Glomerular endothelial cell (primary cell): ENCODE measurements at regions not wholly inside any gene's neighbourhood (a gene's known extent, or its start where the extent isn't known, plus 50 kb on each side); places are given as distances from the start of the nearest gene placed in this dataset.

Experiments
- DNase-seq: peaks from one replicate; pipeline ENCODE4 v3.0.0-alpha.2; 2011; ENCODE audit warnings: low read depth, low spot score; ENCODE audit errors: extremely low read depth

DNA sequence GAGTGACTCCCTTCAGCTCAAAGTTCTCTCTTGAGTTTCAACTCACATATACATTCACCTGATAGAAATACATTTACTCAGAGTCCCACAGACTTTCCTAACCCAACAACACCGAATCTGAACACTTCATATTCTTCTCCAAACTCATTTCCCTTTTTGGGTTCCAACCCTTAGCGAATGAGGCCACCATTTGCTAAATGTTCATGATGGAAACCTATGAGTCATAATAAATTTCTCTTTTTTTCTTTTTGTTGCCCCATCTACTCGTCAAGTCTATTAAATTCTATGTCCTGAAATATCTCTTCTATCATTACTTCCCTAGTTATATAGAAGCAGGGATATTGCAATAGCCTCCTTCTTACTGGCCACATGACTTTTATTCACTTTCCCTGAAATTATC is 100.1 kb downstream of the HLX start:
- no peak for DNase-seq

DNA sequence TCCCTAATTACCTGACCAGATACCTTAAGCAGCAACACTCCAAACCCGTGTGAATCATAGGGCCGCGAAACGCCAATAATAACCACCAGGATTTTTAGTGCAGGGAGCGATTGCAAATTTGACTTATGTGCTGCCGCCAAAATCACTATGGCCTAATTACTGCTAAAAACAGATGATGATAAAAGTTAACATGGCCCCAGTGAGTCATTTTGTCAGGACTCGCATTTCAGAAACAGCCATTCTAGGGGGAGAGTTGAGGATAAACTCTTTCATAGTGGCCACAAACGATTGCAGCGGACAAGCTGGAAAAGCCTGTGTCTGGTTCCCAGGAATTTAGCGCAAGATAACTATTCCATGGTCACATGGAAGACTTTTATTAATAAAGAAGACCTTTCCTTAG is 103.4 kb downstream of the HLX start:
- DNase-seq, result no peak

GRCh38 chr1:220983877-220984635 is 104.8 kb downstream of the HLX start:
- no peak for DNase-seq

GRCh38 chr1:220990427-220991339 is 111.4 kb downstream of the HLX start:
- no peak for DNase-seq

DNA sequence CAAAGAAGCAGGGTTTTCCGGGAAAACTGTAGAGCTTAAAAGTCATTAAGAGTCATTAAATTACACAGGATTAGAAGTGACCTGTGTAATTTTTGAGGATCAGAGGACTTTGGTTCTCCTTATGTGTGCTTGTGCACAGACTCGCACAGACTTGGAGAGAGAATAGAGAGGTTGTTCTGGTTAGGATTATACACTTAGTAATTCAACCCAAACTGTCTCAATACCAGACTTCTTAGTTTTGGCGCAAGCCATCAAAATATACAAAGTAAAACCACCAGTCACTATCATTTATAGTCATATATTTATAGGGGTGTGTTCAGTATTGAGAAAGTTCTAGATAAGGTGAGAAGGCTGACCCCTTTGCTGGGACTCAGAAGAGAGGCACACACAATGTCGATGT is 112.3 kb downstream of the HLX start:
- no peak for DNase-seq

DNA sequence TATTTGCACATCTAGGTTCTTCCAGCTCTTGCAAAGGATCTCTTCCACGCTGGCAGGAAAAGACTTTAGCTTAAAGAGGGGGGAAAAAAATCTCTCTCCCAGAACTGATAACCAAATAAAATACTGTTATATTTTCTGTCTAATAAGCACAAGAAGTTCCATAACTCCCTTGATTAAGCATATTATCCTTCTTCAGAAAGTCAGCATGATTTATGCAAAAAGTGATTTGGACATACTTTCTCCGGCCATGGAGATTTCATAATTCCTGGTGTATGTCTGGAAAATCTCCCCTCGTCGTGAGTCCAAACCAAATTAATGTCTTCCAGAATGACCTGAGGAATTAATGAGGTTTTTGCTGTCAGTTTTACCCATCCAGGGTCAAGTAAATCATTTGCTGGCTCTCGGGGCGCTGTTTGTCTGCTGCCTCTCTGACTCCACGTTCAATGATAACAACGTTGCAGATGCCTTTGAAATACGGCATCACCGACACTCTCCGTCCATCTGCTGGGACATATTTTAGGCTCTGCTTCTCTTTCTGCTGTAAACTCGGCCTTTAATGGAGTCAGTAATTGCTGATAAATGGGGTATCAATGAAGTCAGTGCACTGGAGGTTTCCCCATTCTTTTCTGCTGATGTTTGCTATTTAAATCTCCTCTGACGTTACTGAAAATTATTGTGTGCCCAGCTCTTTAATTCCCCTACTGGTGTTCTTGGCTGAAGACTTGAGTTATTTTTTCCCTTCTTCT is 112.9 kb downstream of the HLX start:
- DNase-seq, result no peak

DNA sequence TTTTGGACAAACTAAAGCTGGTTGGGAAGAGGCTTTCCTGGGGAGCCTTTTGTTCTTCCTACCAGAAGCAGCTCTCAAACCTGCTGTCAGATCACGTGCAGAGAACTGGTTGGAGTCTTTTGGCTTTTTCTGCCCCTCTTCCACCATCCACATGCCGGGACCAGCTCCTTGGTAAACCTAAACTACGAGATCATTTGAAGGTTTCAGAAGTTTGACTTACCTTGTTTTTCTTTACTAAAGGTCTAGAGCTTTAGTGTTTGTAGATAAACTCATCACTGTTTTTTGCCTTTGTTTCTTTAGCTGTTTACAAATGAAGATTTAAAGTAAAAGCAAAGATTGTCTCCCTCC is 113.4 kb downstream of the HLX start:
- no peak for DNase-seq

DNA sequence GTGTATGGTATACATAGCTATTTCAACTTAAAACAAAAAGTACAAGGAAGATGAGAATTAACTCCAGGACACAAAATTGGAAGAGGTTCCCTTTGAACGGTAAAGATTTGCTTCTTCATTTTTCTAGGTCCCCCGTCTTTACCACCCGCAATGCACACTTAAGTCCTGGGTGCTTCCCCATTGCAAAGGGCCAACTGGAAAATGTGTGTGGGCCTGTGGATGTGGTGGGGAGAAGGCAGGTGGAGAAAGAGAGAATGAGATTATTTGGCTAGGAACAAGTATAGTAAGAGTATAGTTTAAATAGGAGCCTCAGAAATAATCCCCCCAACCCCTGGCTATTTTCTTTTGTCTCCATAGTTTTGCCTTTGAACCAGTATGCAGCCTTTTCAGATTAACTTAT is 115.4 kb downstream of the HLX start:
- DNase-seq, result no peak

DNA sequence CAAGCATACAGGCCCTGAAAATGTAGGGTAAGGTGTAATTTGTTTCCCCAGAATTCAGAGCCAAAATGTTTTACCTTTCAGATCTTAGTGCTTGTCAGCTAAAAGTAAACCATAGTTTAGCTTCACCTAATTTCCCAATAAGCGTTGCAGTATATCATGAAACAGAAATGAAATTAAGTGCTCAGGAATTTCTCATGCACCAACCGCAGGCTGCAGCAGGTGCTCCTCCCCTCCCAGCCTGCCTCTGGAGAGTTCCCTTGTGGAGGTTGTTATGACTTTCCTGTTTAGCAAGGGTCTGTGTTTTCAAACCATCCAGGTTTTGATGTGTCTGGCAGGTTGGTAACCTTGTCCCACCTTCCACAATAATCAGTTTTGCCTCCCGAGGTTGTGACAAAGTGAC is 118.5 kb downstream of the HLX start:
- no peak for DNase-seq

- DNase-seq, result no peak
These were observed 120.9 kb downstream of the HLX start for GRCh38 chr1:220999872-221000863.

- no peak for DNase-seq
These were observed 121.9 kb downstream of the HLX start for GRCh38 chr1:221001167-221001566.

DNA sequence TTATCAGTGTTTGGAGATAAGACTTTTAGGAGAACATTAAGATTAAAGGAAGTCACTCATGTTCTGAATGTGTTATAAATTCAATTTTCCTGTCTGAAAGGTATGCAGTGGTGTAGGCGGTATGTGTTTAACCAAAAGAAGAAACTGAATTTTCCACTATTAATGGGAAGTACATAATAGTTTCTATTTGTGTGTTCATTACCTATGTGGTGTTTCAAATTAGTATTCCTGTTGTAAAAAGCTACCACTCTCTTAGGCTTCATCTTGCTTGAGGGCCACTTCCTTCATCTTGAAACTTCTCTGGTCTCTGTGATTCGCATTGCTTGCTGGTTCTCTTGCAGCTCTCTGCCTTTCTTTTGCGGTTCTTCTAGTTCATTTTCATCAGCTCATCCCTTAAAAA is 123.4 kb downstream of the HLX start:
- no peak for DNase-seq

DNA sequence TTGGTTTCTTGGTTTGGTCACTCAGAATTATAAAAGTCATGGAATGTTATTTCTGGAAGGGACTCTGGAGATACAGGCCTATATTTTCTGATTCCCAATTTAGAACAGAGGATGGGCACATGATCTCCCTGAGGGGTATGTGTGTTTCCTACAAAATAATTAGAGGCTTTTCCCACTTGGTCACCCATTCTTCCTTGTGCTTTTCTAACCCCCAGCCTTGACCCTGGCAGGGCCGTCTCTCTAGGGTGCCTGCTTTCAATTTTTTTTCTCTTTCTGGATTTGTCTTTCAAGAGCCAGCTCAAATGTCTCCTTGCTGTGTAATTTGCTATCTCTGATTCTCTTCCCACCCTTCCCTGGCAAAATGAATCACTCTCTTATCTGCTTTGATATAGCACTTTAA is 131.9 kb downstream of the HLX start:
- DNase-seq, result no peak

GRCh38 chr1:221012120-221012519 is 132.9 kb downstream of the HLX start:
- DNase-seq, result no peak

GRCh38 chr1:221013691-221014660 is 134.7 kb downstream of the HLX start:
- DNase-seq, result no peak

DNA sequence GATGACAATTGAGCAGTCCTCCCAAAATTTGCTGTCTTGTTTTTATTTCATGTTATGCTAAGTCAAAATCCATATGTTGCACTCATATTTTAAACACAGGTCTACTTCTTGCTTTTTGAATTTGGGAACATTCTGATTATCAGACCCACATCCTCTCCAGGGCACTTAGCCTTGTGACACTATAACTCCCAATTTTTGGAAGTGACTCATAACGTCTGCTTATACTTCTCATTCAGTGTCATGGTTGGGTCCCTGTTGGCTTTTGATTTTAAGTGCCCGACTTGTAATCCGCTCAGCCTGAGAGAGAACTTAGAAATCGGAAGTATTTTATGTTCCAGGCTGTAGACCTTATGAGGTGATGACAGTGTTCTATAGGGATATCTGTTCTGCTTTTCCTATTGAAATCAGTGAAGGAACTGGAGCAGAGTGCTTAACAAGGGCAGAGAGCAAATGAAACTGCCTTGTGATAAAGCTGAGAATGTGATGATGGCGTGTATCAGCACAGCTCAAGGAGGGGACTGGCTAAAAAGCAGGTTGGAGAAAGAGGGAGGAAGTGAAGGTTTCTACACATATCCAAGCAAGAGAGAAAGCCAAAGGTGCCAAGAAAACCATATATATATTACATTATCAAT is 136.0 kb downstream of the HLX start:
- DNase-seq, result no peak

DNA sequence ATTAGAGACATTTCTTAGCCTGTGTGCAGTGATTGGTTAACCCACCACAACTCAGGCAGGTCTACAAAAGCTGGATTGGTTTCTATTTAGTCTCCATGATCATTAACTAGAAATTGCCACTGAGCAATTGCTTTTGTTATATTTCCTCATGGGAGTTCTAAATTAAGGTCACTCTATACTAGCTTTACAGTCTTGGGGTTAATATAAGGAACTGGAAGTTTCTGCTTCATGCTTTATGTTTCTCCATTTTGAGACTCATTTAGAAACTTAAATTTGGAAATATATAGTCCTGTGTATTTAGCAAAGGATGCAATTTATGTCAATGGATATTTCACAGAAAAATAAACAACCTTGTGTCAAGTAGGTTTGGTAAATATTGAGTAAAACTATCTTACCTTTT is 137.5 kb downstream of the HLX start:
- no peak for DNase-seq

- no peak for DNase-seq
These were observed 139.2 kb downstream of the HLX start for GRCh38 chr1:221018414-221018813.

GRCh38 chr1:221022331-221022730 is 143.1 kb downstream of the HLX start:
- no peak for DNase-seq
